ENCODE measurements at regions not wholly inside any gene's neighbourhood (a gene's known extent, or its start where the extent isn't known, plus 50 kb on each side); places are given as distances from the start of the nearest gene placed in this dataset.

- WGBS, 2 experiments (ENCODE audit: extremely low coverage in 1 of 2, insufficient coverage in 1 of 2, insufficient read length in 1 of 2, insufficient replicate concordance in 2 of 2, low coverage in 1 of 2, low lambda C conversion rate in 2 of 2, missing lambda C conversion rate in 1 of 2): 91% methylated on average over 2 of the region's 2 CpGs; no CpG with 5 or more reads in 1 of the 2 experiments
- Histone ChIP-seq H3K27me3 (replicated peaks in 1 of 4; ENCODE audit: control insufficient read depth in 3 of 4, extremely low read depth in 1 of 4, insufficient read depth in 3 of 4, low read length in 3 of 4) (no peaks in the 10 kb centered on the region), H3K56ac (replicated peaks; ENCODE audit: insufficient read length, low read depth, low read length) (no peak overlapping the region), H2BK120ac (replicated peaks; ENCODE audit: low read depth, low read length) (no peak overlapping the region), H2BK20ac (ENCODE audit: low read length) (no peak overlapping the region), H3K27ac (ENCODE audit: low read depth, low read length) (no peak overlapping the region), H2BK15ac (ENCODE audit: low read length) (no peak overlapping the region), H3K9ac (replicated peaks in 1 of 4; ENCODE audit: extremely low read depth in 1 of 4, low read depth in 3 of 4, low read length in 3 of 4) (no peak overlapping the region), H3K79me2 (ENCODE audit: control insufficient read depth in 1 of 2, insufficient read depth in 2 of 2, low read length in 2 of 2) (no peaks in the 10 kb centered on the region), H3K4ac (replicated peaks; ENCODE audit: insufficient read length, low read depth, low read length) (no peak overlapping the region), H3K14ac (ENCODE audit: insufficient read length) (no peak overlapping the region), H3K18ac (ENCODE audit: extremely low read depth, low read length) (no peak overlapping the region), H3K23me2 (ENCODE audit: low read depth, low read length) (no peaks in the 10 kb centered on the region), H4K8ac (ENCODE audit: extremely low read depth, insufficient read depth, low read length) (no peak overlapping the region), H3K4me2 (ENCODE audit: insufficient read depth in 1 of 2, low read depth in 2 of 2, low read length in 2 of 2) (no peak overlapping the region), H2BK5ac (ENCODE audit: low read depth, low read length) (no peak overlapping the region), H4K20me1 (replicated peaks in 1 of 2; ENCODE audit: control insufficient read depth in 1 of 2, insufficient read depth in 2 of 2, low read length in 2 of 2) (no peaks in the 10 kb centered on the region), H3K36me3 (ENCODE audit: control insufficient read depth in 2 of 4, insufficient read depth in 4 of 4, low read length in 3 of 4) (no peaks in the 10 kb centered on the region), H4K91ac (replicated peaks; ENCODE audit: insufficient read length, low read length) (no peak overlapping the region), H2BK12ac (ENCODE audit: low read depth, low read length) (no peak overlapping the region), H3K4me3 (ENCODE audit: extremely low read depth in 1 of 4, insufficient read depth in 2 of 4, low read depth in 3 of 4, low read length in 4 of 4) (no peak overlapping the region), H4K5ac (ENCODE audit: insufficient read length, low read depth, low read length) (no peak overlapping the region), H2AFZ (ENCODE audit: low read length) (no peak overlapping the region), H3K79me1 (ENCODE audit: low read depth, low read length) (no peaks in the 10 kb centered on the region), H3K23ac (ENCODE audit: insufficient read length) (no peak overlapping the region), H3K9me3 (ENCODE audit: insufficient read depth in 2 of 2, low read depth in 1 of 2, low read length in 1 of 2) (no peaks in the 10 kb centered on the region), H3K4me1 (replicated peaks in 1 of 4; ENCODE audit: control insufficient read depth in 3 of 4, insufficient read depth in 4 of 4, low read length in 3 of 4) (no peaks in the 10 kb centered on the region), H2AK5ac (ENCODE audit: low read depth, low read length) (no peak overlapping the region)
- FAIRE-seq (no peak), DNase-seq (ENCODE audit: low read depth in 1 of 2, low spot score in 2 of 2) (no peak)
- ChIA-PET CTCF (ENCODE audit: partially characterized antibody) (interaction anchor here (0.7 kb wide), 1 partner anchor 139 kb away, joined by 3 read pairs; no protein-coding TSS in a partner anchor), POLR2A (ENCODE audit: partially characterized antibody) (no interaction called here)
- no peak for TF ChIP-seq TAF1 (IDR thresholded peaks at IDR 0.05; ENCODE audit: low read depth, low read length)
- no peak for TF ChIP-seq EZH2 (IDR thresholded peaks at IDR 0.05; ENCODE audit: low read depth, low read length, severe bottlenecking)
- TF ChIP-seq HDAC2 (IDR thresholded peaks at IDR 0.05; ENCODE audit: borderline replicate concordance in 1 of 2, low read depth in 2 of 2, low read length in 2 of 2): no peak
- no peak for TF ChIP-seq POLR2A (IDR thresholded peaks at IDR 0.05; ENCODE audit: control extremely low read depth in 1 of 2, low read depth in 2 of 2, low read length in 2 of 2)
- no peak for TF ChIP-seq CBX5 (IDR thresholded peaks at IDR 0.05; ENCODE audit: low read depth, low read length)
- no peak for TF ChIP-seq YY1 (IDR thresholded peaks at IDR 0.05; ENCODE audit: low read depth, low read length)
- TF ChIP-seq ZNF274 (IDR thresholded peaks at IDR 0.05; ENCODE audit: borderline replicate concordance, extremely low read depth, low read length): no peak
- TF ChIP-seq MAFK (IDR thresholded peaks at IDR 0.05; ENCODE audit: low read depth, low read length): no peak
- no peak for TF ChIP-seq SAP30 (IDR thresholded peaks at IDR 0.05; ENCODE audit: insufficient read depth, insufficient replicate concordance, low read length)
- no peak for TF ChIP-seq RBBP5 (IDR thresholded peaks at IDR 0.05; ENCODE audit: borderline replicate concordance, low read depth, low read length)
- TF ChIP-seq CBX8 (IDR thresholded peaks at IDR 0.05; ENCODE audit: borderline replicate concordance, low read depth, low read length): no peak
- no peak for TF ChIP-seq TAF7 (optimal IDR thresholded peaks at IDR 0.05; ENCODE audit: borderline replicate concordance, low read depth, low read length)
These were observed 461.7 kb downstream of the CHSY3 start for GRCh38 chr5:130365956-130366355.

Measured in H1 (cell line).